Chondrocyte (in vitro differentiated cells): ENCODE measurements at regions not wholly inside any gene's neighbourhood (a gene's known extent, or its start where the extent isn't known, plus 50 kb on each side); places are given as distances from the start of the nearest gene placed in this dataset.

Experiments used
- DNase-seq: peaks from one replicate; pipeline ENCODE4 v3.0.0; 2021; ENCODE audit warnings: mixed read lengths, low spot score
- H3K27ac Mint-ChIP-seq: one replicate; pipeline ENCODE4 v1.8.0; 2021; ENCODE audit warnings: mild to moderate bottlenecking, moderate library complexity, mixed read lengths; ENCODE audit not compliant: unreplicated experiment
- H3K27me3 Mint-ChIP-seq: 2 replicates; pipeline ENCODE4 v1.8.0; 2021; ENCODE audit warnings: low read depth, mixed read lengths
- H3K36me3 Mint-ChIP-seq: 2 replicates; pipeline ENCODE4 v1.8.0; 2021; ENCODE audit warnings: low read depth, mixed read lengths
- H3K4me1 Mint-ChIP-seq: 2 replicates; pipeline ENCODE4 v1.8.0; 2021; ENCODE audit warnings: low read depth, mild to moderate bottlenecking, mixed read lengths
- H3K4me3 Mint-ChIP-seq: one replicate; pipeline ENCODE4 v1.8.0; 2021; ENCODE audit warnings: mild to moderate bottlenecking, moderate library complexity, mixed read lengths; ENCODE audit not compliant: unreplicated experiment
- H3K9me3 Mint-ChIP-seq: 2 replicates; pipeline ENCODE4 v1.8.0; 2021; ENCODE audit warnings: low read depth, mixed read lengths
- TF ChIP-seq, protein P1 (sequence below): fragments of 200-600 bp; sonication (generic); IDR thresholded peaks from 2 replicates; pipeline ENCODE4 v1.5.0; 2021; ENCODE audit warnings: antibody characterized with exemption, mild to moderate bottlenecking, moderate library complexity

- peaks cover 3% of the 10 kb centered on the region for H3K4me1 Mint-ChIP-seq
- no peak for DNase-seq
- H3K36me3 Mint-ChIP-seq = no peaks in the 10 kb centered on the region
- no peaks in the 10 kb centered on the region for H3K9me3 Mint-ChIP-seq
- H3K27ac Mint-ChIP-seq = no peak overlapping the region
- H3K27me3 Mint-ChIP-seq = no peaks in the 10 kb centered on the region
- TF ChIP-seq, protein P1, sequence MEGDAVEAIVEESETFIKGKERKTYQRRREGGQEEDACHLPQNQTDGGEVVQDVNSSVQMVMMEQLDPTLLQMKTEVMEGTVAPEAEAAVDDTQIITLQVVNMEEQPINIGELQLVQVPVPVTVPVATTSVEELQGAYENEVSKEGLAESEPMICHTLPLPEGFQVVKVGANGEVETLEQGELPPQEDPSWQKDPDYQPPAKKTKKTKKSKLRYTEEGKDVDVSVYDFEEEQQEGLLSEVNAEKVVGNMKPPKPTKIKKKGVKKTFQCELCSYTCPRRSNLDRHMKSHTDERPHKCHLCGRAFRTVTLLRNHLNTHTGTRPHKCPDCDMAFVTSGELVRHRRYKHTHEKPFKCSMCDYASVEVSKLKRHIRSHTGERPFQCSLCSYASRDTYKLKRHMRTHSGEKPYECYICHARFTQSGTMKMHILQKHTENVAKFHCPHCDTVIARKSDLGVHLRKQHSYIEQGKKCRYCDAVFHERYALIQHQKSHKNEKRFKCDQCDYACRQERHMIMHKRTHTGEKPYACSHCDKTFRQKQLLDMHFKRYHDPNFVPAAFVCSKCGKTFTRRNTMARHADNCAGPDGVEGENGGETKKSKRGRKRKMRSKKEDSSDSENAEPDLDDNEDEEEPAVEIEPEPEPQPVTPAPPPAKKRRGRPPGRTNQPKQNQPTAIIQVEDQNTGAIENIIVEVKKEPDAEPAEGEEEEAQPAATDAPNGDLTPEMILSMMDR = no peak
- H3K4me3 Mint-ChIP-seq = no peak overlapping the region
These were observed 72.0 kb upstream of the LMO1 start for GRCh38 chr11:8335683-8336082.

- Mint-ChIP-seq H3K9me3 (no peaks in the 10 kb centered on the region), H3K36me3 (no peaks in the 10 kb centered on the region), H3K27me3 (no peaks in the 10 kb centered on the region), H3K4me3 (no peak overlapping the region), H3K4me1 (peaks cover 8% of the 10 kb centered on the region), H3K27ac (no peak overlapping the region)
- no peak for DNase-seq
- TF ChIP-seq, protein P1 = no peak
These were observed 71.5 kb upstream of the LMO1 start for GRCh38 chr11:8335186-8335585.

GRCh38 chr11:8333811-8334401 is 70.2 kb upstream of the LMO1 start:
- H3K9me3 Mint-ChIP-seq = no peaks in the 10 kb centered on the region
- no peak overlapping the region for H3K27ac Mint-ChIP-seq
- no peaks in the 10 kb centered on the region for H3K36me3 Mint-ChIP-seq
- TF ChIP-seq, protein P1 = no peak
- peaks cover 19% of the 10 kb centered on the region for H3K4me1 Mint-ChIP-seq
- no peak for DNase-seq
- no peak overlapping the region for H3K4me3 Mint-ChIP-seq
- H3K27me3 Mint-ChIP-seq = no peaks in the 10 kb centered on the region

GRCh38 chr11:8333376-8333775 is 69.7 kb upstream of the LMO1 start:
- H3K4me1 Mint-ChIP-seq = peaks cover 21% of the 10 kb centered on the region
- H3K27me3 Mint-ChIP-seq = peaks cover 2% of the 10 kb centered on the region

GRCh38 chr11:8332891-8333290 is 69.2 kb upstream of the LMO1 start:
- Mint-ChIP-seq H3K4me1 (peaks cover 21% of the 10 kb centered on the region), H3K27me3 (peaks cover 2% of the 10 kb centered on the region), H3K4me3 (no peak overlapping the region), H3K36me3 (no peaks in the 10 kb centered on the region), H3K27ac (no peak overlapping the region), H3K9me3 (no peaks in the 10 kb centered on the region)
- DNase-seq = no peak
- TF ChIP-seq, protein P1 = no peak

More at GRCh38 chr11:8333376-8333775, 69.7 kb upstream of the LMO1 start:
- Mint-ChIP-seq H3K27ac (no peak overlapping the region), H3K36me3 (no peaks in the 10 kb centered on the region), H3K9me3 (no peaks in the 10 kb centered on the region), H3K4me3 (no peak overlapping the region)
- DNase-seq = no peak
- TF ChIP-seq, protein P1 = no peak
